DMS53 treated with DMSO at 0.1 percent for 48 hours (cell line): ENCODE measurements at regions not wholly inside any gene's neighbourhood (a gene's known extent, or its start where the extent isn't known, plus 50 kb on each side); places are given as distances from the start of the nearest gene placed in this dataset.

Experiments
- DNase-seq: peaks from one replicate; lab custom pipeline; 2025; ENCODE audit not compliant: unreplicated experiment; lab: John Stamatoyannopoulos, UW

GRCh38 chr5:155285706-155286105, 272.2 kb downstream of the KIF4B start:
- DNase-seq, result no peak

- no peak for DNase-seq
Observed at GRCh38 chr5:155290937-155291336, 277.4 kb downstream of the KIF4B start.

GRCh38 chr5:155293605-155294178, 280.1 kb downstream of the KIF4B start:
- no peak for DNase-seq

GRCh38 chr5:155295111-155295510, 281.6 kb downstream of the KIF4B start:
- no peak for DNase-seq

GRCh38 chr5:155299386-155300005, 285.9 kb downstream of the KIF4B start:
- DNase-seq, result no peak

- no peak for DNase-seq
Observed at GRCh38 chr5:155303120-155303519, 289.6 kb downstream of the KIF4B start.

- DNase-seq, result no peak
Observed at GRCh38 chr5:155307229-155307628, 293.7 kb downstream of the KIF4B start.

- no peak for DNase-seq
Observed at GRCh38 chr5:155308289-155308688, 294.7 kb downstream of the KIF4B start.

GRCh38 chr5:155309021-155309746, 295.6 kb downstream of the KIF4B start:
- no peak for DNase-seq

- no peak for DNase-seq
Observed at GRCh38 chr5:155311721-155312120, 298.2 kb downstream of the KIF4B start.

GRCh38 chr5:155313518-155313917, 300.0 kb downstream of the KIF4B start:
- DNase-seq, result no peak

GRCh38 chr5:155316070-155316714, 302.6 kb downstream of the KIF4B start:
- no peak for DNase-seq

GRCh38 chr5:155332618-155333017, 319.1 kb downstream of the KIF4B start:
- DNase-seq, result no peak

GRCh38 chr5:155342956-155343355, 329.4 kb downstream of the KIF4B start:
- DNase-seq, result no peak

GRCh38 chr5:155343468-155343867, 329.9 kb downstream of the KIF4B start:
- no peak for DNase-seq

- DNase-seq, result no peak
Observed at GRCh38 chr5:155353231-155353630, 339.7 kb downstream of the KIF4B start.

GRCh38 chr5:155366096-155366495, 352.5 kb downstream of the KIF4B start:
- no peak for DNase-seq

GRCh38 chr5:155367841-155368240, 354.3 kb downstream of the KIF4B start:
- DNase-seq, result no peak

GRCh38 chr5:155368490-155368889, 354.9 kb downstream of the KIF4B start:
- DNase-seq, result no peak

GRCh38 chr5:155380480-155380879, 366.9 kb downstream of the KIF4B start:
- DNase-seq, result no peak

- DNase-seq, result no peak
Observed at GRCh38 chr5:155381654-155382053, 368.1 kb downstream of the KIF4B start.

GRCh38 chr5:155389498-155389897, 375.9 kb downstream of the KIF4B start:
- no peak for DNase-seq
